HG03103 (cell line): ENCODE measurements at regions not wholly inside any gene's neighbourhood (a gene's known extent, or its start where the extent isn't known, plus 50 kb on each side); places are given as distances from the start of the nearest gene placed in this dataset.

Experiments
- ATAC-seq: cut with Tn5 transposase; IDR thresholded peaks from one replicate; pipeline ENCODE4 v1.9.1; 2021; ENCODE audit warnings: low read depth; ENCODE audit not compliant: unreplicated experiment

GRCh38 chr18:25875551-25876240 is 214.7 kb downstream of the SS18 start:
- ATAC-seq = no peak

- ATAC-seq = no peak
These were observed 216.6 kb downstream of the SS18 start for GRCh38 chr18:25873833-25874232.

- ATAC-seq = no peak
These were observed 224.1 kb downstream of the SS18 start for GRCh38 chr18:25866331-25866730.

GRCh38 chr18:25862881-25863600 is 227.4 kb downstream of the SS18 start:
- no peak for ATAC-seq

- no peak for ATAC-seq
These were observed 236.6 kb downstream of the SS18 start for GRCh38 chr18:25853691-25854433.

GRCh38 chr18:25843791-25844190 is 246.6 kb downstream of the SS18 start:
- no peak for ATAC-seq

- ATAC-seq = no peak
These were observed 247.7 kb downstream of the SS18 start for GRCh38 chr18:25842665-25843064.

- ATAC-seq = no peak
These were observed 256.4 kb downstream of the SS18 start for GRCh38 chr18:25834061-25834460.

- ATAC-seq = peak; percentile 70
These were observed 258.3 kb downstream of the SS18 start for GRCh38 chr18:25832001-25832604.

GRCh38 chr18:25831301-25831701 is 259.1 kb downstream of the SS18 start:
- ATAC-seq = no peak

- ATAC-seq = no peak
These were observed 259.6 kb downstream of the SS18 start for GRCh38 chr18:25830787-25831186.

- no peak for ATAC-seq
These were observed 262.4 kb downstream of the SS18 start for GRCh38 chr18:25827961-25828561.

- no peak for ATAC-seq
These were observed 263.2 kb downstream of the SS18 start for GRCh38 chr18:25827228-25827627.

- no peak for ATAC-seq
These were observed 263.6 kb downstream of the SS18 start for GRCh38 chr18:25826823-25827222.

GRCh38 chr18:25825979-25826776 is 264.2 kb downstream of the SS18 start:
- ATAC-seq = no peak

- no peak for ATAC-seq
These were observed 265.4 kb downstream of the SS18 start for GRCh38 chr18:25825056-25825455.

- ATAC-seq = no peak
These were observed 270.6 kb downstream of the SS18 start for GRCh38 chr18:25819746-25820363.

- no peak for ATAC-seq
These were observed 271.9 kb downstream of the SS18 start for GRCh38 chr18:25818505-25818904.

- ATAC-seq = no peak
These were observed 272.7 kb downstream of the SS18 start for GRCh38 chr18:25817546-25818237.
